NCI-H1092 treated with DMSO at 0.1 percent for 48 hours (cell line): ENCODE measurements at regions not wholly inside any gene's neighbourhood (a gene's known extent, or its start where the extent isn't known, plus 50 kb on each side); places are given as distances from the start of the nearest gene placed in this dataset.
"Not testable (repeated sequence)": the region's sequence is repeated elsewhere in the genome, so short reads cannot be mapped to it uniquely, and the experiment has no call there.

Source experiments
- DNase-seq: peaks from one replicate; lab custom pipeline; 2025; lab: John Stamatoyannopoulos, UW

GRCh38 chr13:56713656-56714055 is 427.1 kb upstream of the PRR20A start:
- DNase-seq = no peak

- DNase-seq = no peak
Observed at GRCh38 chr13:56718791-56719190, 421.9 kb upstream of the PRR20A start.

- DNase-seq = no peak
Observed at GRCh38 chr13:56720841-56721240, 419.9 kb upstream of the PRR20A start.

- no peak for DNase-seq
Observed at GRCh38 chr13:56735537-56735942, 405.2 kb upstream of the PRR20A start.

- DNase-seq = no peak
Observed at GRCh38 chr13:56736966-56737365, 403.8 kb upstream of the PRR20A start.

- DNase-seq = no peak
Observed at GRCh38 chr13:56752636-56753035, 388.1 kb upstream of the PRR20A start.

- DNase-seq = no peak
Observed at GRCh38 chr13:56755181-56755935, 385.4 kb upstream of the PRR20A start.

- not testable (repeated sequence) for DNase-seq
Observed at GRCh38 chr13:56763333-56763732, 377.4 kb upstream of the PRR20A start.

GRCh38 chr13:56773148-56773547 is 367.6 kb upstream of the PRR20A start:
- no peak for DNase-seq

GRCh38 chr13:56789527-56789926 is 351.2 kb upstream of the PRR20A start:
- no peak for DNase-seq

GRCh38 chr13:56837161-56837560 is 303.6 kb upstream of the PRR20A start:
- DNase-seq = no peak

- DNase-seq = no peak
Observed at GRCh38 chr13:56850852-56851251, 289.9 kb upstream of the PRR20A start.

- DNase-seq = no peak
Observed at GRCh38 chr13:56861476-56861875, 279.2 kb upstream of the PRR20A start.

GRCh38 chr13:56864451-56864850 is 276.3 kb upstream of the PRR20A start:
- no peak for DNase-seq

- DNase-seq = no peak
Observed at GRCh38 chr13:56865416-56865815, 275.3 kb upstream of the PRR20A start.

GRCh38 chr13:56869671-56870070 is 271.0 kb upstream of the PRR20A start:
- DNase-seq = no peak

GRCh38 chr13:56886398-56886797 is 254.3 kb upstream of the PRR20A start:
- DNase-seq = peak; percentile 90

GRCh38 chr13:56888455-56888854 is 252.3 kb upstream of the PRR20A start:
- no peak for DNase-seq

- no peak for DNase-seq
Observed at GRCh38 chr13:56893843-56894242, 246.9 kb upstream of the PRR20A start.

GRCh38 chr13:56900549-56901279 is 240.0 kb upstream of the PRR20A start:
- no peak for DNase-seq

GRCh38 chr13:56902276-56902675 is 238.4 kb upstream of the PRR20A start:
- DNase-seq = no peak

GRCh38 chr13:56903710-56904282 is 236.9 kb upstream of the PRR20A start:
- DNase-seq = no peak

- no peak for DNase-seq
Observed at GRCh38 chr13:56906909-56907308, 233.8 kb upstream of the PRR20A start.
